DND-41 (cell line): ENCODE measurements at regions not wholly inside any gene's neighbourhood (a gene's known extent, or its start where the extent isn't known, plus 50 kb on each side); places are given as distances from the start of the nearest gene placed in this dataset.
"Not testable (repeated sequence)": the region's sequence is repeated elsewhere in the genome, so short reads cannot be mapped to it uniquely, and the experiment has no call there.

ENCODE experiments used
- ATAC-seq: fragments of 200-7000 bp; cut with Tn5 transposase; 3 replicates; pipeline ENCODE4 v1.9.1; 2021; ENCODE audit warnings: low read depth; ENCODE audit not compliant: insufficient read depth
- DNase-seq: peaks from one replicate; pipeline ENCODE4 v3.0.0-alpha.2; 2020
- H2AFZ ChIP-seq: 2 replicates; pipeline ENCODE4 v1.6.0; 2012; ENCODE audit warnings: low read depth, low read length
- H3K27ac ChIP-seq: 2 replicates; pipeline ENCODE4 v1.5.1; 2012; ENCODE audit warnings: low read length, inconsistent platforms
- H3K27me3 ChIP-seq: fragments of 200-600 bp; sonication (generic); 2 replicates; pipeline ENCODE4 v1.6.0; 2012; ENCODE audit warnings: low read length, mild to moderate bottlenecking, inconsistent platforms; ENCODE audit not compliant: insufficient read depth, poor library complexity
- H3K36me3 ChIP-seq: 2 replicates; pipeline ENCODE4 v1.5.1; 2012; ENCODE audit warnings: low read length, inconsistent platforms; ENCODE audit not compliant: insufficient read depth
- H3K4me1 ChIP-seq: 2 replicates; pipeline ENCODE4 v1.5.1; 2012; ENCODE audit warnings: mild to moderate bottlenecking, low read length; ENCODE audit not compliant: insufficient read depth
- H3K4me2 ChIP-seq: 2 replicates; pipeline ENCODE4 v1.6.0; 2012; ENCODE audit warnings: mild to moderate bottlenecking, moderate library complexity, low read length, inconsistent platforms; ENCODE audit not compliant: insufficient read depth
- H3K4me3 ChIP-seq, 2 experiments: fragments of 200-600 bp in 1 of 2; shearing (Covaris generic) in 1 of 2; 2 replicates each; pipeline ENCODE4 v1.5.1; 2012 to 2016; ENCODE audit warnings: inconsistent platforms in 2 of 2, low read length in 2 of 2, mild to moderate bottlenecking in 2 of 2, low read depth in 1 of 2, moderate library complexity in 1 of 2
- H3K79me2 ChIP-seq: 2 replicates; pipeline ENCODE4 v1.6.0; 2012; ENCODE audit warnings: low read length, inconsistent platforms; ENCODE audit not compliant: insufficient read depth
- H3K9ac ChIP-seq: 2 replicates; pipeline ENCODE4 v1.6.0; 2012; ENCODE audit warnings: low read depth, mild to moderate bottlenecking, inconsistent platforms, low read length, moderate library complexity
- H3K9me3 ChIP-seq: 2 replicates; pipeline ENCODE4 v1.5.1; 2012; ENCODE audit warnings: low read length, moderate library complexity, mild to moderate bottlenecking, inconsistent platforms; ENCODE audit not compliant: insufficient read depth, severe bottlenecking
- H4K20me1 ChIP-seq: 2 replicates; pipeline ENCODE4 v1.6.0; 2012; ENCODE audit warnings: low read length; ENCODE audit not compliant: insufficient read depth
- EZH2 ChIP-seq: IDR thresholded peaks from 3 replicates; pipeline ENCODE4 v1.6.1; 2012; ENCODE audit warnings: borderline replicate concordance, low read depth, mild to moderate bottlenecking, moderate library complexity, low read length, inconsistent platforms; ENCODE audit not compliant: severe bottlenecking
- TF ChIP-seq, protein P1 (sequence below): IDR thresholded peaks from 2 replicates; pipeline ENCODE4 v1.5.1; 2012; ENCODE audit warnings: borderline replicate concordance, low read length, moderate library complexity, mild to moderate bottlenecking; ENCODE audit not compliant: poor library complexity, severe bottlenecking; ENCODE audit errors: extremely low read depth

DNA sequence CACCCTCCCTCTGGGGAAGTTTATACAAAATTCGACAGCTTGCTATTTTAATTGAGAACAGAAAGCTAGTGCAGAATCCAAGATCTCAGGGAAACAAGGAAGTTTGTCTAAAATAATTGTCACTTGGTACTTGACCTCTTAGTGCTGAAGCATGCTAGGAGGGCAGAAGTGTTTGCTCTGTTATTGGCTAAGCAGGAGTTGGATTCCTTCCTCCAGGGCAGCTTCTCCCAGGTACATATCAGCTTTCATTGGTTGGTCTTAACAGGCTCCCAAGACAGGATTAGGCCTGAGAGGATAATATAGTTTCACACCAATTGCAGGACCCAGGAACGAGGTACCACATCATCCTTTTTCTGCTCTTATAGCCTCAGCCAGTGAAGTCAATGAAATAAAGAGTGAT, 432.8 kb downstream of the IRX1 start:
- H2AFZ ChIP-seq = no peak overlapping the region
- H3K9me3 ChIP-seq = peaks cover 9% of the 10 kb centered on the region
- no peak overlapping the region; the same call in 1 of the 2 replicates for H3K9ac ChIP-seq
- no peak overlapping the region for H3K27ac ChIP-seq
- TF ChIP-seq, protein P1, sequence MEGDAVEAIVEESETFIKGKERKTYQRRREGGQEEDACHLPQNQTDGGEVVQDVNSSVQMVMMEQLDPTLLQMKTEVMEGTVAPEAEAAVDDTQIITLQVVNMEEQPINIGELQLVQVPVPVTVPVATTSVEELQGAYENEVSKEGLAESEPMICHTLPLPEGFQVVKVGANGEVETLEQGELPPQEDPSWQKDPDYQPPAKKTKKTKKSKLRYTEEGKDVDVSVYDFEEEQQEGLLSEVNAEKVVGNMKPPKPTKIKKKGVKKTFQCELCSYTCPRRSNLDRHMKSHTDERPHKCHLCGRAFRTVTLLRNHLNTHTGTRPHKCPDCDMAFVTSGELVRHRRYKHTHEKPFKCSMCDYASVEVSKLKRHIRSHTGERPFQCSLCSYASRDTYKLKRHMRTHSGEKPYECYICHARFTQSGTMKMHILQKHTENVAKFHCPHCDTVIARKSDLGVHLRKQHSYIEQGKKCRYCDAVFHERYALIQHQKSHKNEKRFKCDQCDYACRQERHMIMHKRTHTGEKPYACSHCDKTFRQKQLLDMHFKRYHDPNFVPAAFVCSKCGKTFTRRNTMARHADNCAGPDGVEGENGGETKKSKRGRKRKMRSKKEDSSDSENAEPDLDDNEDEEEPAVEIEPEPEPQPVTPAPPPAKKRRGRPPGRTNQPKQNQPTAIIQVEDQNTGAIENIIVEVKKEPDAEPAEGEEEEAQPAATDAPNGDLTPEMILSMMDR = no peak
- no peak for TF ChIP-seq EZH2
- no peaks in the 10 kb centered on the region for H4K20me1 ChIP-seq
- H3K27me3 ChIP-seq = no peaks in the 10 kb centered on the region
- H3K36me3 ChIP-seq = no peaks in the 10 kb centered on the region
- ATAC-seq (no peak), DNase-seq (no peak)
- no peak overlapping the region for H3K4me2 ChIP-seq
- H3K79me2 ChIP-seq = no peaks in the 10 kb centered on the region
- no peak overlapping the region for H3K4me3 ChIP-seq
- H3K4me1 ChIP-seq = no peaks in the 10 kb centered on the region

DNA sequence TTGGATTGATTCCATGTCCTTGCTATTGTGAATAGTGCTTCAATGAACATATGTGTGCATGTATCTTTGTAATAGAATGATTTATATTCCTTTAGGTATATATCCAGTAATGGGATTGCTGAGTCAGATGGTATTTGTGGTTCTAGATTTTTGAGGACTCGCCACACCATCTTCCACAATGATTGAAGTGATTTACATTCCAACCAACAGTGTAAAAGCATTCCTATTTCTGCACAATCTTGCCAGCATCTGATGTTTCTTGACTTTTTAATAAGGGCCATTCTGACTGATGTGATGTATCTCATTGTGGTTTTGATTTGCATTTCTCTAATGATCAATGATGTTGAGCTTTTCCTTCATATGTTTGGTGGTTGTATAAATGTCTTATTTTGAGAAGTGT, 437.9 kb downstream of the IRX1 start:
- H3K27me3 ChIP-seq, H3K9ac ChIP-seq, DNase-seq, H3K4me3 ChIP-seq, ATAC-seq, H2AFZ ChIP-seq, H3K27ac ChIP-seq, H3K36me3 ChIP-seq, H3K9me3 ChIP-seq, H3K4me2 ChIP-seq, H4K20me1 ChIP-seq, H3K79me2 ChIP-seq: not testable (repeated sequence)
- peaks cover 17% of the 10 kb centered on the region for H3K4me1 ChIP-seq

DNA sequence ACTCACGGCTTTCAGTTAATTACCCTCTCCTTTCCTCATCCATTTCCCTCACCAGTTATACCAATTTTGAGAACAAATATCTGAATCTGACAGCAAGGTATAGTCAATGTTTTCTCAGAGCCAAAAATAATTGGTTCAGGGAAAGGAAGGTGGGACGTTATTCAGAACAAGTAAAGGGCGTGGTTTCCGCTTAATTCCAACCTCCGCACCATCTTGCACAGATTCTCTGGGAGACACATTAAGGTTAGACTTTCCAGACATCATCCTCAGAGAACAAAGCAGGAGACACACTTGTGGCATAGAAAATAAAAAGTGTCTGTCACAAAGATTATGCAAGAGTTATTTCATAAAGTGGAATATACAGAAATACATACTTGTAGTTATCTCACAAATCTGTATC, 441.2 kb downstream of the IRX1 start:
- ATAC-seq (no peak), DNase-seq (no peak)
- Histone ChIP-seq H3K4me1 (peaks cover 18% of the 10 kb centered on the region), H3K27me3 (no peaks in the 10 kb centered on the region), H3K9me3 (peaks cover 1% of the 10 kb centered on the region), H2AFZ (peak overlapping the region; percentile 27), H3K4me2 (peak overlapping the region; percentile 56), H3K36me3 (no peaks in the 10 kb centered on the region), H3K4me3 (peak overlapping the region in 1 of 2 experiments; percentile 37; a peak in 2 of 4 replicates), H3K9ac (peak overlapping the region; percentile 19; the same call in 1 of the 2 replicates), H3K79me2 (no peaks in the 10 kb centered on the region), H4K20me1 (no peaks in the 10 kb centered on the region), H3K27ac (peak overlapping the region; percentile 64)
- TF ChIP-seq, protein P1 = no peak
- no peak for TF ChIP-seq EZH2

DNA sequence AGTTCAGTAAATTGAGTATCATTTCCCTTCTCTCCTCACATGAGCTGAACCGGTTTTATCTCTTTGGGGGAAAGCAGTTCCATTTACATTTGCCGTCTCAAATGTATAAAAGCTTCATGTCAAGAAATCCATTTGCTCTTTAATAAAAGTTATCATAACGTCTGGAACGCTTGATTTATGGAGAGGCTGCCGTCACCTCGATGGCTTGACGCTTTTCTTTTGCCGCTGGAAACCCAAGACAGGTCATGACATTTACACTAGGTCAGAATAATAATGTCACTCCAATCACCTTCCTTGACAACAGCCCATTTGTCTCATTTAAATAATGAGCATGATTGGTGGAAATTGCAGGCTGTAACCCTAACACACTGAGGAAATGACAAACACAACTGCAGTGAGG, 443.4 kb downstream of the IRX1 start:
- TF ChIP-seq, protein P1 = no peak
- no peak for TF ChIP-seq EZH2
- Histone ChIP-seq H3K4me3 (no peak overlapping the region), H3K36me3 (no peaks in the 10 kb centered on the region), H3K9ac (no peak overlapping the region), H3K4me2 (no peak overlapping the region), H3K27me3 (no peaks in the 10 kb centered on the region), H4K20me1 (no peaks in the 10 kb centered on the region), H3K79me2 (no peaks in the 10 kb centered on the region), H3K9me3 (peaks cover 12% of the 10 kb centered on the region), H2AFZ (no peak overlapping the region), H3K27ac (no peak overlapping the region), H3K4me1 (peaks cover 30% of the 10 kb centered on the region)
- DNase-seq (no peak), ATAC-seq (no peak)
